RWPE2 (cell line): ENCODE measurements at regions not wholly inside any gene's neighbourhood (a gene's known extent, or its start where the extent isn't known, plus 50 kb on each side); places are given as distances from the start of the nearest gene placed in this dataset.

Experiments used
- ATAC-seq: fragments of 200-7000 bp; cut with Tn5 transposase; 3 replicates; pipeline ENCODE4 v1.9.1; 2021; ENCODE audit warnings: low read depth
- DNase-seq: peaks from one replicate; pipeline ENCODE4 v3.0.0-alpha.2; 2020; ENCODE audit warnings: low spot score
- H3K27ac ChIP-seq: fragments of 450-650 bp; 2 replicates; pipeline ENCODE4 v1.5.1; 2017; ENCODE audit warnings: mild to moderate bottlenecking; ENCODE audit not compliant: poor library complexity, severe bottlenecking
- H3K27me3 ChIP-seq: fragments of 250-450 bp; sonication (Bioruptor Pico); 2 replicates; pipeline ENCODE4 v1.5.1; 2021; ENCODE audit warnings: mild to moderate bottlenecking, moderate library complexity; ENCODE audit not compliant: insufficient read depth, poor library complexity, severe bottlenecking
- H3K36me3 ChIP-seq: fragments of 250-450 bp; sonication (Bioruptor Pico); 2 replicates; pipeline ENCODE4 v1.5.1; 2020; ENCODE audit warnings: low read depth, mild to moderate bottlenecking, moderate library complexity
- H3K4me1 ChIP-seq: fragments of 250-450 bp; sonication (Bioruptor Pico); 2 replicates; pipeline ENCODE4 v1.5.1; 2021; ENCODE audit warnings: mild to moderate bottlenecking, moderate library complexity; ENCODE audit not compliant: insufficient read depth, poor library complexity, severe bottlenecking
- H3K4me3 ChIP-seq: fragments of 250-450 bp; sonication (Bioruptor Pico); 2 replicates; pipeline ENCODE4 v1.5.1; 2021; ENCODE audit warnings: mild to moderate bottlenecking, moderate library complexity; ENCODE audit not compliant: severe bottlenecking
- H3K9me3 ChIP-seq: fragments of 250-450 bp; sonication (Bioruptor Pico); 2 replicates; pipeline ENCODE4 v1.5.1; 2021; ENCODE audit warnings: mild to moderate bottlenecking, moderate library complexity; ENCODE audit not compliant: severe bottlenecking
- TF ChIP-seq, protein P1 (sequence below): fragments of 450-650 bp; IDR thresholded peaks from one replicate; pipeline ENCODE4 v1.5.1; 2017; ENCODE audit warnings: mild to moderate bottlenecking, moderate library complexity; ENCODE audit not compliant: poor library complexity, severe bottlenecking

GRCh38 chr12:111038077-111038476, 117.7 kb upstream of the MYL2 start:
- no peak for ATAC-seq
- H3K27ac ChIP-seq = peak overlapping the region; percentile 70
- no peaks in the 10 kb centered on the region for H3K9me3 ChIP-seq
- TF ChIP-seq, protein P1, sequence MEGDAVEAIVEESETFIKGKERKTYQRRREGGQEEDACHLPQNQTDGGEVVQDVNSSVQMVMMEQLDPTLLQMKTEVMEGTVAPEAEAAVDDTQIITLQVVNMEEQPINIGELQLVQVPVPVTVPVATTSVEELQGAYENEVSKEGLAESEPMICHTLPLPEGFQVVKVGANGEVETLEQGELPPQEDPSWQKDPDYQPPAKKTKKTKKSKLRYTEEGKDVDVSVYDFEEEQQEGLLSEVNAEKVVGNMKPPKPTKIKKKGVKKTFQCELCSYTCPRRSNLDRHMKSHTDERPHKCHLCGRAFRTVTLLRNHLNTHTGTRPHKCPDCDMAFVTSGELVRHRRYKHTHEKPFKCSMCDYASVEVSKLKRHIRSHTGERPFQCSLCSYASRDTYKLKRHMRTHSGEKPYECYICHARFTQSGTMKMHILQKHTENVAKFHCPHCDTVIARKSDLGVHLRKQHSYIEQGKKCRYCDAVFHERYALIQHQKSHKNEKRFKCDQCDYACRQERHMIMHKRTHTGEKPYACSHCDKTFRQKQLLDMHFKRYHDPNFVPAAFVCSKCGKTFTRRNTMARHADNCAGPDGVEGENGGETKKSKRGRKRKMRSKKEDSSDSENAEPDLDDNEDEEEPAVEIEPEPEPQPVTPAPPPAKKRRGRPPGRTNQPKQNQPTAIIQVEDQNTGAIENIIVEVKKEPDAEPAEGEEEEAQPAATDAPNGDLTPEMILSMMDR = no peak
- DNase-seq = no peak
- H3K4me3 ChIP-seq = no peak overlapping the region
- H3K4me1 ChIP-seq = no peaks in the 10 kb centered on the region
- peaks cover 5% of the 10 kb centered on the region for H3K27me3 ChIP-seq
- H3K36me3 ChIP-seq = peaks cover 12% of the 10 kb centered on the region

DNA sequence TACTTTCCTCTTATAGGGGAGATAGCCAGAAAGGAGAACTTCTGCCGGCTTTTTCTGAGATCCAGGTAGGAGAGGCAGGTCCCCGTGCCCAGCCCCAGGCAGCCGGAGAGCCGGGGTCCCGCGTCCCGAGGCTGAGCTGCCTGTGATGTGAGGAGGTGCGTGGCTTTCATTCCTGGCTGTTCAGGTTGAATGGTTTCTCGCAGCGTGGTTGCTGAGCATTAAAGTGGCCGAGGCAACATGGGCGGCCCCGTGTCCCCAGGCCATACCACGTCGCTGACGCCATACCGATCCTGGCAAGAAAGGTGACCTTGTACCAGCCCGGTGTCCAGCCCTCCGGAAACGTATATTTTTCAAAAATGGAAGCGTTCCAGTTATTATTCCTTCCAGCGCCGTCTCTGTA, 116.7 kb upstream of the MYL2 start:
- H3K4me1 ChIP-seq = no peaks in the 10 kb centered on the region
- peaks cover 12% of the 10 kb centered on the region for H3K36me3 ChIP-seq
- DNase-seq = peak; percentile 36
- no peak for ATAC-seq
- H3K27ac ChIP-seq = peak overlapping the region; percentile 70
- no peaks in the 10 kb centered on the region for H3K9me3 ChIP-seq
- H3K27me3 ChIP-seq = peaks cover 5% of the 10 kb centered on the region
- H3K4me3 ChIP-seq = peak overlapping the region; percentile 97
- TF ChIP-seq, protein P1 = no peak

DNA sequence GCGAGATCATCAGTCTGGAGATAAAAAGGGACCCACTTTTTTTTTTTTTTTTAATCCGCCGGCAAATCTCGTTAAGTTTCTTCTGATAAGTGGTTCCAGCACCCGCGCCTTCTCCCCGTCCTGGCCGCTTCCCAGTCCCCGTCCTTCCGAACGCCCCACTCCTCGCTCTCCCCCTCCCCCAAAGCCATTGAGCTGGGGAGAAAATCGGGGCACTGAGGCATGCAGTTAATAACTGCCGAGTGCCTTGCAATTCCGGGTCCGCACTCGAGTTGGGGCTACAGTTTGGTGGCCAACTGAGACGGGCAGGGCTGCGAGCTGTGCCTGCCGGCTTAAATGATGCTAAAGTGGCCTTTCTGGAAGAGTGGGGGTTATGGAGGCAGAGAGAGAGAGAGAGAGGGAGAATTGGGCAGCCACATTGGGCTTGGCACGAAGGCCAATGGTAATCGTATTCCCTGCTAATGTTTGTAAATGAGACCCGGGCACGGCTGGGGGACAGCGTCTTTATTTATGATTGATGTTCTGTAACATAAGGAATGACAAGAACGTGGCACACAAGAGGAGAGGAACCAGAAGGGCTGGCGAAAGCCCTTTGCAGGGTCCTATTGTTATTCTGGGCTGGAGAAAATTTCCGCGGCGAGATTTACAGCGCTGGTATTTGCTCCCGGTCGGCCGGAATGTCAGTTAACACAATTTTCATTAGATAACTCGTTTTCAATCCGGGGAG, 115.4 kb upstream of the MYL2 start:
- no peaks in the 10 kb centered on the region for H3K9me3 ChIP-seq
- peak overlapping the region; percentile 70 for H3K27ac ChIP-seq
- TF ChIP-seq, protein P1 = no peak
- peak; percentile 10; the same call in 2 of the 3 replicates for ATAC-seq
- H3K27me3 ChIP-seq = peaks cover 5% of the 10 kb centered on the region
- H3K4me3 ChIP-seq = peak overlapping the region; percentile 97
- peaks cover 8% of the 10 kb centered on the region for H3K36me3 ChIP-seq
- no peaks in the 10 kb centered on the region for H3K4me1 ChIP-seq
- peak; percentile 36 for DNase-seq

- ATAC-seq (peak; percentile 62), DNase-seq (peak; percentile 59)
- H3K4me3 ChIP-seq = peak overlapping the region; percentile 97
- no peaks in the 10 kb centered on the region for H3K4me1 ChIP-seq
- H3K27ac ChIP-seq = peak overlapping the region; percentile 70
- peaks cover 5% of the 10 kb centered on the region for H3K27me3 ChIP-seq
- H3K36me3 ChIP-seq = peaks cover 8% of the 10 kb centered on the region
- TF ChIP-seq, protein P1 = no peak
- no peaks in the 10 kb centered on the region for H3K9me3 ChIP-seq
Measured at GRCh38 chr12:111034886-111035577, 114.7 kb upstream of the MYL2 start.
